Activated CD4-positive, alpha-beta T cell treated with anti-CD3 and anti-CD28 coated beads, Interleukin-2, Interleukin-4, amounts not matched to agents 100 ng/mL and 50 ng/mL, durations not matched to agents 16 hours and 8 hours (primary cell): ENCODE measurements at regions not wholly inside any gene's neighbourhood (a gene's known extent, or its start where the extent isn't known, plus 50 kb on each side); places are given as distances from the start of the nearest gene placed in this dataset.

ENCODE experiments used
- DNase-seq: peaks from one replicate; pipeline ENCODE4 v3.0.0-alpha.2; 2020; ENCODE audit warnings: low spot score

- DNase-seq = no peak
Measured at GRCh38 chr22:48981371-48982061, 846.2 kb downstream of the BRD1 start.

- DNase-seq = no peak
Measured at GRCh38 chr22:48980918-48981317, 846.8 kb downstream of the BRD1 start.

DNA sequence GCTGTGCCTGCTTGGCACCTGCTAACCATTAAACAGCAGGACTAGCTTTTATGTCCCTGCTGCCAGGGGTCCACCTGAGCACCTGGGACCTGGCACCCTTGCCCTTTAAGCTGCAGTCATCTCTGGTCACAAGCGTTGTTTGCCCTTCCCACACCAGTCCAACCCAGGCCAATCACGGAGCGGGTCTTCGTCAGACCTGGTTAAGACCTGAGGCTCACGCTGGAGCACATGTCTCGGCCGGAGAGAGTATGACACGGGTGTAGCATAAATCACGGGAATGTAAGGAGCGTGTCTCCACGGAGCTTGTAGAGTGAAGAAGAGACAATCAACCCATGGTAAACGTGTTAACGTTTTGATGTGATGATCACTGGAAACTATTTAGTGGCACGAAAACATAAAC lies 847.3 kb downstream of the BRD1 start:
- no peak for DNase-seq

DNA sequence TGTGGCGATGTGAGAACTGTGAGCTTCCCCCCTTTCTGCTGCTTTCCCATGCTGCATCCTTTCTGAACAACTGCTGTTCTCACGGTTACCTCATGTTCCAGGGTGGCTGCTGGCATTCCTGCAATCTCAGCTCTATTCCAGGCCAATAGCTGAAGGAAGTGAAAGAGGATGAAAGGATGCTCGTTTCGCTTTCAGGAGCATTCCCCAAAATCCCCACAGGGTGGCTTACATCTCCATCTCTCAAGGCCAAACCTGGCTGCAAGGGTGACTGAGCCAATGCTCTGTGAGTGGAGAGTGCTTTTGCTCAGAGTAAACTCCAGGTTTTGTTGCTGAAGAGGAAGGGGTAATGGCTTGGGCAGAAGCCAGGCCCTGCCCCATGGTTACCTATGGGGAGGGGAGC lies 848.2 kb downstream of the BRD1 start:
- DNase-seq = no peak

GRCh38 chr22:48976556-48977535 lies 850.8 kb downstream of the BRD1 start:
- no peak for DNase-seq

DNA sequence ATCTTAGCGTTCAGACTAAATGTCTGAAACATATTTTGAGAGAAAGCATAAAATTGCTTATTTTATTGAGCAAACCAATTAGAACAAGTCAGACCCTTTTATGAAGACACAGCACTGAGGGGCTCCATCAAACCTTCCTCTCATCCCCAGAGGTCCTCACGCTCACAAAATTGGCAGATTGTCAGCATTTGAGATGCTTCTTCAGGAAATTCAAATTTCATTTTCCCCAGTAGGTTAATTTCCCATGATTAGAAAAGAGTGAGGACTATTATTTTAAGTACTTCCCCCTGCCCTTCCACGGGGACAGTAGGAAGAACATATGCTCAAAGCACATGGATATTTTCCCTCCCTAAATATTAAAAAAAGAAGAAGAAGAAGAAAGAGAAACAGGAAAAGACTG lies 851.8 kb downstream of the BRD1 start:
- DNase-seq = no peak

GRCh38 chr22:48975316-48975741 lies 852.3 kb downstream of the BRD1 start:
- no peak for DNase-seq

GRCh38 chr22:48974443-48975315 lies 853.0 kb downstream of the BRD1 start:
- no peak for DNase-seq

DNA sequence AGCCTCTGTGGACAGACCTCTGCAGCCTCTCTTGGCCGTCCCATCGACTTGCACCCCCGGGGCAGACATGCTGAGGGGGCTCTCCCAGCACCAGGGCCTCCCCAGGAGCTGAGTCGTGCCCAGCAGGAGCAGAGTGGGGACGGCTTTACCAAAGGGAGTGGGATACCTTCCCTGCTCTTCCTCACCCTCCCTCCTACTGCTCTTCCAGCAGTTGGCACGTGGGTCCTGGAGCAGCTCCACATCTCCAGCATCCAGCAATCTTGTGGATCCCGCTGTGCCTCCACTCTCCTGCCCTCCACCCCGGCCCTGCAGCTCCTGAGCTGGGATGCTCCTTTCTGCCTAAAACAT lies 854.0 kb downstream of the BRD1 start:
- no peak for DNase-seq

DNA sequence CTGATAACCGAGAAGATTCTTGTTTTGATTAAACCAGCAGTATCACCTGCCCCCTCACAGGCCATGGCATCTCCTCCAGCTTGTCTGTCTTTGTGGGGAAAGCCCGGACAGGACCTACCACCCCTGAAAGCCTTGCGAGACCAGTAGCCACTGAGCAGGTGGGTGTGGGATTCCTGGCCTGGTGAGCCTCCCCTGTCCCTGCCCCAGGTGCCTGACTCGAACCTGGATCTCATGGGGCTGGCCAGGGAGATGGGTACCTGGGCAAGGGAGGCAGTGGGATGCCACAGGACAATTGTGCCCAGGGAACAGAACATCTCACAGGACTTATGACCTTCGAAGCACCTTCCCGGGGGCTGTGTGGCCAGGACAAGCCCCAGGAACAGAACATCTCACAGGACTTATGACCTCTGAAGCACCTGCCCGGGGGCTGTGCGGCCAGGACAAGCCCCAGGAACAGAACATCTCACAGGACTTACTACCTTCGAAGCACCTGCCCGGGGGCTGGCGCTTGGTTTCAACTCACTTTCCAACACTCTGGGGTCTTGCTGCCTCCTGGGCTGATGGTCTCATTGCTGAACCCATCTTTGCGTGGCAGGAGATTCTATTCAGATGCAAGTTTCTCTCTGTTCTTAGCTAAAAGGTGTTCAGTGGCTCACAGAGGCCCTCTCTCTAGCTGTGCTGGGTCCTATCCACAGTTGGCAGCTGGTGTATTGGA lies 854.5 kb downstream of the BRD1 start:
- DNase-seq = no peak

GRCh38 chr22:48968201-48968959 lies 859.3 kb downstream of the BRD1 start:
- DNase-seq = no peak

DNA sequence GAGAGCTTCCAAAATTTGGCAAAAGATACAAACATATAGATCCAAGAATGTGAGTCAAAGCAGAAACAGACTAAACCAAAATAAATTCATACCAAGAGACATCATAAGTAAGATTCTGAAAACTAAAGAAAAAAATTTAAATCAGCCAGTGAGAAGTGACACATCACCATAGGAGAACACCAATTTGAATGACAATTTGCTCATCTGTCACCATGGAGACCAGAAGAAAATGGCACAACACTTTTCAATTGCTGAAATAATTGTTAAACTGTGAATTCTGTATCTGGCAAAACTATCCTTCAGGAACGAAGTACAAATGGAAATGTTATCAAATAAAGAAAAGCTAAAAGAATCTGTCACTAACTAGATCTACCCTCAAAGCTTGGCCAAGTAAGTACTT lies 864.3 kb downstream of the BRD1 start:
- DNase-seq = no peak

DNA sequence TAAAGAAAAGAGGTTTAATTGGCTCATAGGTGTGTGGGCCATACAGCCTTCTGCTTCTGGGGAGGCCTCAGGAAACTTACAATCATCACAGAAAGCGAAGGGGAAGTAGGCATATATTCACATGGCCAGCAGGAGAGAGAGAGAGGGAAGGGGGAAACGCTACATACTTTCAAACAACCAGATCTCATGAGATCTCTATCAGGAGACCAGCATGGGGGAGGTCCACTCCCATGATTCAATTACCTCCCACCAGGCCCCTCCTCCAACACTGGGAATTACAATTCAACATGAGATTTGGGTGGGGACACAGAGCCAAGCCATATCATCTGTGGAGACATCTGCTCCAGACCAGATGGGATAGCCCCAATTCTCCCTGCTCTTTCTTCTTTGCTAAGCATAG lies 866.0 kb downstream of the BRD1 start:
- DNase-seq = no peak

- DNase-seq = no peak
Measured at GRCh38 chr22:48960980-48961660, 866.6 kb downstream of the BRD1 start.

DNA sequence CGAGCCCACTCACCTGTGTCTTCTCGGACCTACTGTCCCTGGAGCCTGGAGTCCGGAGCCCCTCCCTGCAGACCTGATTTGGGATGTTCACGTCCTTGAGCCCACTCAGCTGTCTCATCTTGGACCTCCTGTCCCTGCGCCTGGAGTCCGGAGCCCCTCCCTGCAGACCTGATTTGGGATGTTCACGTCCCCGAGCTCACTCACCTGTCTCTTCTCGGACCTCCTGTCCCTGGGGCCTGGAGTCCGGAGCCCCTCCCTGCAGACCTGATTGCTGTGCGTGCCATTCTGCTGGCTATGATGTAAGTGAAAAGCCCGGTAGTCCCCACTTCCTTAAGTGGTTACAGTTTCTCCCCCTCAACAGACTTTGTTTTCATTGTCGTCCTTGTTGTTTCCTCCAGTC lies 867.1 kb downstream of the BRD1 start:
- DNase-seq = no peak

DNA sequence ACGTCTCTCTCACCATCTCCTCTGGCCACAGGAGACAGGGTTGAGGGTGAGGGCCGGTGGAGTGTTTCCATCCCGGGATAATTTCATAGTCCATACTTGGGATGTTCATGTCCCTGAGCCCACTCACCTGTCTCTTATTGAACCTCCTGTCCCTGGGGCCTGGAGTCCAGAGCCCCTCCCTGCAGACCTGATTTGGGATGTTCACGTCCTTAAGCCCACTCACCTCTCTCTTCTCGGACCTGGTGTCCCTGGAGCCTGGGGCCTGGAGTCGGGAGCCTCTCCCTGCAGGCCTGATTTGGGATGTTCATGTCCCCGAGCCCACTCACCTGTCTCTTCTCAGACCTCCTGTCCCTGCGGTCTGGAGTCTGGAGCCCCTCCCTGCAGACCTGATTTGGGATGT lies 868.2 kb downstream of the BRD1 start:
- DNase-seq = no peak

DNA sequence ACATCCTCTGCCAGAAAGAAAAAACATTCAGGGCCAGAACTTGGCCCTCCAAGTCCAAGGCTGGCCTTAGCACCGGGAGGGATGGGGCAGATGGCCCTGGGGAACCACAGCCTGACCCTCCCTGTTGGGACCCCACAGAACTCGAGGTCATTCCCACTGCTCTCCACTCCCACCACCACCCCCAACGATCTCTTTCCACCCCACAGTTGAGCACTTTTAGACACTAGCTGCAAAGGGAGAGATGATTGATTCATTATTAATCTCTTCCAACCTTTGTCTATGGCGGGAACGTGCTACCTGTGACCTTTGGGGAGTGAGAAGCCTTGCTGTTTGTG lies 869.7 kb downstream of the BRD1 start:
- no peak for DNase-seq

DNA sequence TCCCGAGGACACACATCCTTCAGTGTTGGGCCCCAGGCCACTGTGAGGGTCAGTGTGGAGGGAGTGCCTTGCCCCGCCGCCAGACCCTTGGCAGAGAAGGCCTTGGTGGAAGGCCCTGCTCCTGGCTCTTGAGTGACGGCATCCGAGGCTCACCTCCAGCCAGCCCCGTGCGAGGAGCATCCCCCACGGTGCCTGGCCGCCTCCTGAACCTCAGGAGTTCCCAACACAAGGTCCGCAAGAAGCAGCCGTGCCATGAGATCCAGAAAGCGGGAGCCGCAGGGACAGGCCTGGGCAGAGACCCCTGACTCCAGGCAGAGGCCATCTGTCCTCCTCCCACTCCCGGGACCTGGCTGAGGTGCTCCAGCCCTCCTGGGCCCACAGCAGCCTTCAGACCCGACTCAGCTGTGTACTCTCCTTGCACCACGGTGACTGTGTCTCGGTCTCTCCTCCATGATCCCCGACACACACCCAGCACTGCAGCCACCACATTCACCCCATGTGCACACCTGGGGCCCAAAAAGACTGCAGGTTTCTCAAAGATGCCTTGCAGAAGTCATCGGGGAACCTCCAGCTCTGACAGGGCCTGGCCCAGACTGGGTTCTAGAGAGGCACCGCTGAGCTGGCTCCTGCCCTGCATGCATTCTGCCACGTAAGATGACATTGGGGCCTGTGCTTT lies 870.2 kb downstream of the BRD1 start:
- no peak for DNase-seq

DNA sequence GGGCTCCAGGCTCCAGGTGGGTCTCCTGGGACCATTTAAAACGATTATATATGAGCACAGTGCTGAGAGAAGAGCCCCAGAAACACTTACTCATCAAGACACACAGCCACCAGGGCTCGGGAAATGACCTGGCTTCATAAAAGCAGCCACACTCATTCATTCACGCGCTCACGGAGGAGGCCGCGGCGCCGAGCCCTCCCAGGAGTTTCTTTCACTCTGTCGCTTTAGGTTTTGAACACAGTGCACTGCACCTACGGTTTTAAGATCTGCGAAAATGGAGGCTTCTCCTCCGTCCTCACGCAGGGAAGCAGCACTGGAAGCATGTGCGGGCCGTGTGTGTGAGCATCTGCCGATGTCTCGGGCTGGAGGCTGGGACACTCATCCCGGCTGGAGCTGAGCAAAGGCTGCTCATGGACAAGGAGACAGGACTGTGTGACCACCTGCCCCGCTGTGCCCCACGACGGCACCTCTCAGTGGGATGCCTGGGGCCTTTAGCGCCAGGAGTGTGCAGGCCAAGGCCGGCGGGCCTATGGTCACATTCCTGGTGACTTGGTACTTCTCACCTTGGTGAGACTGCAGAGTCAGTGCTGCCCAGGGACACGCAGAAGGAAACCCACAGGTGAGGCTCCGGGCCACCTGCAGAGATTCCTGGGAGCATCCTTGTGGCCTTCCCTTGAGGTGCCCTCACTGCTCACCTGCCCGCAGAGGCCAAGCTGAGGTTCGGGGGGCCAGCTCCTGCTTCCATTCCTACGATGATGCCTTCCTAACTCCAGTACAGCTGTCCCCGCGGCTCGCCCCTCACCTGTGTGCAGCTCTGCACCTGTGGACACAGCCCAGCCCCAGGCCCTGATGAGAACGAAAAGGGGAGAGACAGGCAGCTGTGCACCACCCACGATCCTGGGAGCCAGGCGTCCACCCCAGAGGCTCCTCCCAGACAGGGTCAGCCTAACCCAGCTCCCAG lies 872.0 kb downstream of the BRD1 start:
- DNase-seq = no peak
